Esophagus squamous epithelium (tissue), 4 donors: ENCODE measurements at regions not wholly inside any gene's neighbourhood (a gene's known extent, or its start where the extent isn't known, plus 50 kb on each side); places are given as distances from the start of the nearest gene placed in this dataset.

Source experiments
- CTCF ChIP-seq, 6 experiments: fragments of 450-650 bp in 4 of 6; fragments of 200-600 bp in 2 of 6; sonication (generic) in 2 of 6; IDR thresholded peaks; one replicate each; pipeline ENCODE4 v1.5.1; 2016 to 2019; ENCODE audit warnings: antibody characterized with exemption in 6 of 6, mild to moderate bottlenecking in 4 of 6, moderate library complexity in 4 of 6
- POLR2A ChIP-seq, 4 donors: fragments of 450-650 bp; IDR thresholded peaks; one replicate each; pipeline ENCODE4 v1.6.1; 2017; ENCODE audit warnings: antibody characterized with exemption in 4 of 4, mild to moderate bottlenecking in 4 of 4, moderate library complexity in 3 of 4

- TF ChIP-seq CTCF (IDR thresholded peaks at IDR 0.05) (no peak), POLR2A (IDR thresholded peaks at IDR 0.05) (no peak)
Measured at GRCh38 chr17:31627960-31628359, 231.1 kb downstream of the COPRS start.
